NCI-H2227 (cell line): ENCODE measurements at regions not wholly inside any gene's neighbourhood (a gene's known extent, or its start where the extent isn't known, plus 50 kb on each side); places are given as distances from the start of the nearest gene placed in this dataset.
A peak's percentile ranks its signal among the peaks of the same experiment; 100 is the strongest.

Experiments
- DNase-seq: peaks from one replicate; lab custom pipeline; 2025; ENCODE audit not compliant: unreplicated experiment; lab: John Stamatoyannopoulos, UW

GRCh38 chr11:128302425-128303186 is 284.8 kb downstream of the ETS1 start:
- DNase-seq, result no peak

GRCh38 chr11:128301756-128302155 is 285.6 kb downstream of the ETS1 start:
- no peak for DNase-seq

- no peak for DNase-seq
Observed at GRCh38 chr11:128300785-128301184, 286.6 kb downstream of the ETS1 start.

- DNase-seq, result no peak
Observed at GRCh38 chr11:128299132-128299726, 288.1 kb downstream of the ETS1 start.

- DNase-seq, result no peak
Observed at GRCh38 chr11:128298271-128298670, 289.1 kb downstream of the ETS1 start.

GRCh38 chr11:128297805-128298204 is 289.6 kb downstream of the ETS1 start:
- DNase-seq, result no peak

GRCh38 chr11:128297091-128297651 is 290.2 kb downstream of the ETS1 start:
- no peak for DNase-seq

- DNase-seq, result no peak
Observed at GRCh38 chr11:128294671-128295050, 292.7 kb downstream of the ETS1 start.

- DNase-seq, result no peak
Observed at GRCh38 chr11:128294001-128294670, 293.2 kb downstream of the ETS1 start.

- no peak for DNase-seq
Observed at GRCh38 chr11:128291835-128292234, 295.5 kb downstream of the ETS1 start.

- no peak for DNase-seq
Observed at GRCh38 chr11:128291007-128291406, 296.4 kb downstream of the ETS1 start.

- peak; percentile 3 for DNase-seq
Observed at GRCh38 chr11:128290106-128290840, 297.1 kb downstream of the ETS1 start.

- no peak for DNase-seq
Observed at GRCh38 chr11:128289048-128289447, 298.3 kb downstream of the ETS1 start.

- no peak for DNase-seq
Observed at GRCh38 chr11:128288368-128288767, 299.0 kb downstream of the ETS1 start.

GRCh38 chr11:128285321-128285720 is 302.0 kb downstream of the ETS1 start:
- DNase-seq, result no peak

GRCh38 chr11:128284634-128285033 is 302.7 kb downstream of the ETS1 start:
- DNase-seq, result no peak

GRCh38 chr11:128283451-128283850 is 303.9 kb downstream of the ETS1 start:
- DNase-seq, result no peak

GRCh38 chr11:128282053-128282452 is 305.3 kb downstream of the ETS1 start:
- DNase-seq, result no peak

- DNase-seq, result no peak
Observed at GRCh38 chr11:128279866-128280265, 307.5 kb downstream of the ETS1 start.

- DNase-seq, result no peak
Observed at GRCh38 chr11:128273736-128274135, 313.6 kb downstream of the ETS1 start.

- DNase-seq, result no peak
Observed at GRCh38 chr11:128271401-128271800, 316.0 kb downstream of the ETS1 start.
